ENCODE measurements at regions not wholly inside any gene's neighbourhood (a gene's known extent, or its start where the extent isn't known, plus 50 kb on each side); places are given as distances from the start of the nearest gene placed in this dataset.

DNA sequence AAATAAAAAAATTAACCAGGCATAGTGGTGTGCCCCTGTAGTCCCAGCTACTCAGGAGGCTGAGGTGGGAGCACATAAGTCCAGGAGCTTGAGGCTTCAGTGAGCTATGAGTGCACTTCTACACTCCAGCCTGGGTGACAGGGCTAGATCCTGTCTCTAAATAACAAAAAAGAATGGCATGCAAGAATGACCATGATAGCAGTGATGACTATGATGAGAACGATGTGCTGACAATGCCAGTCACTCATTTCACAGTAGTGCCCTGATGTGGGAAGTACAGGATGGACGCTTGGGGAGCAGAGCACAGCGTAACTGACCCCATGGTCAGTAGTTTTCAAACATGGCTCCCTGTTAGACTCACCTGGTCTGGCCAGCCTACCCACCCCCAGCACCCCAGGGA is 139.1 kb downstream of the VAPA start:
- TF ChIP-seq, protein P1, sequence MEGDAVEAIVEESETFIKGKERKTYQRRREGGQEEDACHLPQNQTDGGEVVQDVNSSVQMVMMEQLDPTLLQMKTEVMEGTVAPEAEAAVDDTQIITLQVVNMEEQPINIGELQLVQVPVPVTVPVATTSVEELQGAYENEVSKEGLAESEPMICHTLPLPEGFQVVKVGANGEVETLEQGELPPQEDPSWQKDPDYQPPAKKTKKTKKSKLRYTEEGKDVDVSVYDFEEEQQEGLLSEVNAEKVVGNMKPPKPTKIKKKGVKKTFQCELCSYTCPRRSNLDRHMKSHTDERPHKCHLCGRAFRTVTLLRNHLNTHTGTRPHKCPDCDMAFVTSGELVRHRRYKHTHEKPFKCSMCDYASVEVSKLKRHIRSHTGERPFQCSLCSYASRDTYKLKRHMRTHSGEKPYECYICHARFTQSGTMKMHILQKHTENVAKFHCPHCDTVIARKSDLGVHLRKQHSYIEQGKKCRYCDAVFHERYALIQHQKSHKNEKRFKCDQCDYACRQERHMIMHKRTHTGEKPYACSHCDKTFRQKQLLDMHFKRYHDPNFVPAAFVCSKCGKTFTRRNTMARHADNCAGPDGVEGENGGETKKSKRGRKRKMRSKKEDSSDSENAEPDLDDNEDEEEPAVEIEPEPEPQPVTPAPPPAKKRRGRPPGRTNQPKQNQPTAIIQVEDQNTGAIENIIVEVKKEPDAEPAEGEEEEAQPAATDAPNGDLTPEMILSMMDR (conservative IDR thresholded peaks at IDR 0.05; ENCODE audit: low read depth, low read length), result no peak
- TF ChIP-seq RAD21 (IDR thresholded peaks at IDR 0.05; ENCODE audit: low read length) (no peak), POLR2A (IDR thresholded peaks at IDR 0.05; ENCODE audit: low read depth, low read length) (no peak), CHD1 (IDR thresholded peaks at IDR 0.05; ENCODE audit: low read depth, low read length) (no peak), RCOR1 (IDR thresholded peaks at IDR 0.05; ENCODE audit: insufficient replicate concordance, low read length) (no peak), RFX5 (IDR thresholded peaks at IDR 0.05; ENCODE audit: low read depth, low read length) (no peak), BHLHE40 (IDR thresholded peaks at IDR 0.05; ENCODE audit: low read depth, low read length) (no peak), MXI1 (IDR thresholded peaks at IDR 0.05; ENCODE audit: borderline replicate concordance, low read depth, low read length) (no peak), SMC3 (IDR thresholded peaks at IDR 0.05; ENCODE audit: low read depth, low read length) (no peak)
- TF ChIP-seq, protein P2, sequence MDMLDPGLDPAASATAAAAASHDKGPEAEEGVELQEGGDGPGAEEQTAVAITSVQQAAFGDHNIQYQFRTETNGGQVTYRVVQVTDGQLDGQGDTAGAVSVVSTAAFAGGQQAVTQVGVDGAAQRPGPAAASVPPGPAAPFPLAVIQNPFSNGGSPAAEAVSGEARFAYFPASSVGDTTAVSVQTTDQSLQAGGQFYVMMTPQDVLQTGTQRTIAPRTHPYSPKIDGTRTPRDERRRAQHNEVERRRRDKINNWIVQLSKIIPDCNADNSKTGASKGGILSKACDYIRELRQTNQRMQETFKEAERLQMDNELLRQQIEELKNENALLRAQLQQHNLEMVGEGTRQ (IDR thresholded peaks at IDR 0.05; ENCODE audit: low read depth, low read length), result no peak

All from IMR-90 (cell line).